Left lobe of liver (tissue), 2 donors: ENCODE measurements at regions not wholly inside any gene's neighbourhood (a gene's known extent, or its start where the extent isn't known, plus 50 kb on each side); places are given as distances from the start of the nearest gene placed in this dataset.

Source experiments
- ATAC-seq: fragments of 200-7000 bp; cut with Tn5 transposase; one replicate; pipeline ENCODE4 v1.9.1; 2020; ENCODE audit warnings: mild to moderate bottlenecking, moderate library complexity
- DNase-seq: peaks from one replicate; pipeline ENCODE4 v3.0.0-alpha.2; 2020; ENCODE audit warnings: low spot score
- donor health status: DM: no; HTN: no; CAD: no; lungs with moderate emphysema.
- donor health status: DM: no; HTN: yes; CAD: no.

GRCh38 chr6:23002044-23002619 lies 432.8 kb downstream of the HDGFL1 start:
- ATAC-seq, result no peak
- no peak for DNase-seq

GRCh38 chr6:23003671-23004467 lies 434.5 kb downstream of the HDGFL1 start:
- ATAC-seq (no peak), DNase-seq (no peak)

GRCh38 chr6:23006656-23007055 lies 437.3 kb downstream of the HDGFL1 start:
- DNase-seq (no peak), ATAC-seq (no peak)

GRCh38 chr6:23011615-23012014 lies 442.2 kb downstream of the HDGFL1 start:
- ATAC-seq (no peak), DNase-seq (no peak)

GRCh38 chr6:23013776-23014175 lies 444.4 kb downstream of the HDGFL1 start:
- DNase-seq (no peak), ATAC-seq (no peak)

GRCh38 chr6:23016696-23017095 lies 447.3 kb downstream of the HDGFL1 start:
- no peak for DNase-seq
- ATAC-seq, result no peak

GRCh38 chr6:23021487-23021886 lies 452.1 kb downstream of the HDGFL1 start:
- ATAC-seq, result no peak

GRCh38 chr6:23027281-23027680 lies 457.9 kb downstream of the HDGFL1 start:
- DNase-seq, result no peak
- no peak for ATAC-seq

More at GRCh38 chr6:23021487-23021886, 452.1 kb downstream of the HDGFL1 start:
- no peak for DNase-seq

GRCh38 chr6:23031986-23032385 lies 462.6 kb downstream of the HDGFL1 start:
- ATAC-seq, result no peak
- DNase-seq, result no peak

- DNase-seq (no peak), ATAC-seq (no peak)
Measured at GRCh38 chr6:23034926-23035325, 465.6 kb downstream of the HDGFL1 start.

- DNase-seq (no peak), ATAC-seq (no peak)
Measured at GRCh38 chr6:23036406-23036983, 467.1 kb downstream of the HDGFL1 start.

GRCh38 chr6:23040899-23041298 lies 471.5 kb downstream of the HDGFL1 start:
- DNase-seq (no peak), ATAC-seq (no peak)

- ATAC-seq (no peak), DNase-seq (no peak)
Measured at GRCh38 chr6:23045280-23045679, 475.9 kb downstream of the HDGFL1 start.

- ATAC-seq, result no peak
- DNase-seq, result no peak
Measured at GRCh38 chr6:23055523-23055922, 486.2 kb downstream of the HDGFL1 start.

GRCh38 chr6:23073821-23074220 lies 504.5 kb downstream of the HDGFL1 start:
- ATAC-seq (no peak), DNase-seq (no peak)

GRCh38 chr6:23077772-23078171 lies 508.4 kb downstream of the HDGFL1 start:
- no peak for DNase-seq
- no peak for ATAC-seq

GRCh38 chr6:23081701-23082100 lies 512.3 kb downstream of the HDGFL1 start:
- DNase-seq, result no peak
- no peak for ATAC-seq

GRCh38 chr6:23086100-23086499 lies 516.7 kb downstream of the HDGFL1 start:
- ATAC-seq, result no peak

GRCh38 chr6:23087471-23087870 lies 518.1 kb downstream of the HDGFL1 start:
- ATAC-seq (no peak), DNase-seq (no peak)

More at GRCh38 chr6:23086100-23086499, 516.7 kb downstream of the HDGFL1 start:
- no peak for DNase-seq

GRCh38 chr6:23088761-23089160 lies 519.4 kb downstream of the HDGFL1 start:
- ATAC-seq (no peak), DNase-seq (no peak)

- ATAC-seq (no peak), DNase-seq (no peak)
Measured at GRCh38 chr6:23089981-23090380, 520.6 kb downstream of the HDGFL1 start.

- DNase-seq (no peak), ATAC-seq (no peak)
Measured at GRCh38 chr6:23091795-23092194, 522.4 kb downstream of the HDGFL1 start.
